IMR-90 (cell line): ENCODE measurements at regions not wholly inside any gene's neighbourhood (a gene's known extent, or its start where the extent isn't known, plus 50 kb on each side); places are given as distances from the start of the nearest gene placed in this dataset.

Experiments
- CTCF ChIP-seq: conservative IDR thresholded peaks from 2 replicates; pipeline ENCODE4 v1.5.1; 2012; ENCODE audit warnings: mild to moderate bottlenecking, low read depth, low read length, improper control_type of control experiment
- RCOR1 ChIP-seq: IDR thresholded peaks from 2 replicates; pipeline ENCODE4 v1.6.1; 2012; ENCODE audit warnings: mild to moderate bottlenecking, low read length, improper control_type of control experiment; ENCODE audit not compliant: insufficient replicate concordance

DNA sequence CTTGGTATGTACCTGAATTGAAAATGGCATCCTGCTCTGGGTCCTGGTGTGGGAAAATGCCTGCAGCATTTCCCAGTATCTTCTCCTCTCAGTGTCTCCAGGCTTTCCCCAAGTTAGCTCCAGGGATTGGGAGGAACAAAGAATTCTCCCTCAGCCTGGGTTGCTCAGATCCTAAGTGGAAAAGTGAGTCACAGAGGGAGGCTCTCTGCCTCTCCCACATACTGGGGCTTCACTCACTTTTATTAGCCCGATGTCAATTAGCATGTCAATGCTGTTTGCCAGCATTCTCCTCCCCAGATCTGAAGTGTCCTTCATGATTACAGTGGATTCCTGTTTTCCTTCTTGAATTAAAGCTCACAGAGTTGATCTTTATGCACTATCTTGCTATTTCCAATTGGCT is 655.0 kb downstream of the EPHA3 start:
- no peak for TF ChIP-seq CTCF
- no peak for TF ChIP-seq RCOR1
